Mucosa of descending colon (tissue), 3 donors: ENCODE measurements at regions not wholly inside any gene's neighbourhood (a gene's known extent, or its start where the extent isn't known, plus 50 kb on each side); places are given as distances from the start of the nearest gene placed in this dataset.

Experiments used
- ATAC-seq: fragments of 200-7000 bp; cut with Tn5 transposase; one replicate; pipeline ENCODE4 v1.9.1; 2020; ENCODE audit warnings: mild to moderate bottlenecking, moderate library complexity
- DNase-seq, 3 donors: peaks; one replicate each; pipeline ENCODE4 v3.0.0-alpha.2; 2020
- H3K36me3 ChIP-seq: fragments of 200-600 bp; one replicate; pipeline ENCODE4 v1.8.0; 2021; ENCODE audit warnings: low read depth, mild to moderate bottlenecking
- H3K4me1 ChIP-seq: fragments of 200-600 bp; one replicate; pipeline ENCODE4 v1.8.0; 2021; ENCODE audit warnings: low read depth, mild to moderate bottlenecking
- H3K4me3 ChIP-seq: fragments of 200-600 bp; one replicate; pipeline ENCODE4 v1.8.0; 2021; ENCODE audit warnings: mild to moderate bottlenecking
- H3K9me3 ChIP-seq: fragments of 200-600 bp; one replicate; pipeline ENCODE4 v1.8.0; 2021; ENCODE audit warnings: mild to moderate bottlenecking
- intact Hi-C, 2 donors: fragments of 100-400 bp; cut with DNase I in 1 of 2; cut with micrococcal nuclease in 1 of 2; formaldehyde crosslinking; loops; one replicate each; pipeline versions ENCODE4 v1.11.0 to v1.11.1; 2022; cut with DNase I, micrococcal nuclease
- TF ChIP-seq, protein P1 (sequence below): fragments of 200-600 bp; IDR thresholded peaks from one replicate; pipeline ENCODE4 v1.8.0; 2022; ENCODE audit warnings: antibody characterized with exemption, mild to moderate bottlenecking
- donor health status: DM: no; HTN: no; CAD: no; lungs with moderate emphysema.
- donor health status: DM: no; HTN: no; CAD: no.
- donor health status: DM: no; HTN: yes; CAD: no.

GRCh38 chr9:119667916-119668315 lies 298.7 kb upstream of the BRINP1 start:
- no peaks in the 10 kb centered on the region for H3K4me1 ChIP-seq
- ATAC-seq = no peak
- DNase-seq = no peak
- no peaks in the 10 kb centered on the region for H3K36me3 ChIP-seq
- H3K4me3 ChIP-seq = no peak overlapping the region
- intact Hi-C loops = no loop called here
- H3K9me3 ChIP-seq = no peaks in the 10 kb centered on the region
- TF ChIP-seq, protein P1, sequence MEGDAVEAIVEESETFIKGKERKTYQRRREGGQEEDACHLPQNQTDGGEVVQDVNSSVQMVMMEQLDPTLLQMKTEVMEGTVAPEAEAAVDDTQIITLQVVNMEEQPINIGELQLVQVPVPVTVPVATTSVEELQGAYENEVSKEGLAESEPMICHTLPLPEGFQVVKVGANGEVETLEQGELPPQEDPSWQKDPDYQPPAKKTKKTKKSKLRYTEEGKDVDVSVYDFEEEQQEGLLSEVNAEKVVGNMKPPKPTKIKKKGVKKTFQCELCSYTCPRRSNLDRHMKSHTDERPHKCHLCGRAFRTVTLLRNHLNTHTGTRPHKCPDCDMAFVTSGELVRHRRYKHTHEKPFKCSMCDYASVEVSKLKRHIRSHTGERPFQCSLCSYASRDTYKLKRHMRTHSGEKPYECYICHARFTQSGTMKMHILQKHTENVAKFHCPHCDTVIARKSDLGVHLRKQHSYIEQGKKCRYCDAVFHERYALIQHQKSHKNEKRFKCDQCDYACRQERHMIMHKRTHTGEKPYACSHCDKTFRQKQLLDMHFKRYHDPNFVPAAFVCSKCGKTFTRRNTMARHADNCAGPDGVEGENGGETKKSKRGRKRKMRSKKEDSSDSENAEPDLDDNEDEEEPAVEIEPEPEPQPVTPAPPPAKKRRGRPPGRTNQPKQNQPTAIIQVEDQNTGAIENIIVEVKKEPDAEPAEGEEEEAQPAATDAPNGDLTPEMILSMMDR = no peak

DNA sequence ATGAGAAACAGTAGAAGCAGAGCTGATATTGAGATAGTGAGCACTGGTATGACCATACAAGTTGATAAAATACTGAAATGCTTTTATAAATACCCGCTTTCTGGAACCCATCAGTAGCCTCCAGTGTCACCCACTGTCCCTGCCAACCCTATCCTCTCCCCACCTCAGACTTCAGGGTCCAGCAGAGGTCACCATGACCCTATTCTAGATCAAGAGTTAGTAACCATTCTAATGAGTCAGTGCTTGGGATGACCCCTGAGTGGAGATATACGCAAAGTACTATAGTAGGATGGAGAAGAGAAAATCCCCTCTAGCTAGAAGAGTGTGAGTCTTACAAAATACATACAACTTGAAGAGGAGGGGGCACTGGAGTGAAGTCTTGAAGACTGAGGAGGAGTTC lies 297.9 kb upstream of the BRINP1 start:
- TF ChIP-seq, protein P1 = no peak
- no peak for ATAC-seq
- Histone ChIP-seq H3K4me3 (no peak overlapping the region), H3K9me3 (no peaks in the 10 kb centered on the region), H3K36me3 (no peaks in the 10 kb centered on the region), H3K4me1 (no peaks in the 10 kb centered on the region)
- intact Hi-C loops = no loop called here
- DNase-seq = no peak

DNA sequence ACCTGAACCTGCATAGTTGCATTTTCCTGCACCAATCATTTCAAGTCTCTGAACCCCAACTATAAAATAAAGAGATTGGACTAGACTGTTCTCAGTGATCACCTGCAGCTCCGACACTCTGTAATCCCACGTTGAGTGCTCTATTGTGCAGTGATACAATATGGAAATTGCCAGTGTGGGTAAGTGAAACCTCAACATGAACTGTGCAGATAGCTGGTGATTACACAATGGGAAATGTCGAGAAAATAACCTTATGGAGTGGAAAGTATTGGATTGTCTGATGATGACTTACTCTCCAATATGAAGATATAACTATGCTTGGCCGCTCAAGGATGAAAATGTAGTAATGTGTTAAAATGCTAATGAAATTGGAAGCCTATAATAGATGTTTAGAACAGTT lies 293.1 kb upstream of the BRINP1 start:
- intact Hi-C loops = no loop called here
- TF ChIP-seq, protein P1 = no peak
- no peaks in the 10 kb centered on the region for H3K4me1 ChIP-seq
- no peak overlapping the region for H3K4me3 ChIP-seq
- ATAC-seq (no peak), DNase-seq (no peak)
- no peaks in the 10 kb centered on the region for H3K9me3 ChIP-seq
- H3K36me3 ChIP-seq = no peaks in the 10 kb centered on the region

- no peak overlapping the region for H3K4me3 ChIP-seq
- no peak for ATAC-seq
- no peaks in the 10 kb centered on the region for H3K36me3 ChIP-seq
- TF ChIP-seq, protein P1 = no peak
- intact Hi-C loops = no loop called here
- no peak for DNase-seq
- no peaks in the 10 kb centered on the region for H3K4me1 ChIP-seq
- no peaks in the 10 kb centered on the region for H3K9me3 ChIP-seq
Observed at GRCh38 chr9:119652931-119653330, 283.7 kb upstream of the BRINP1 start.

- Histone ChIP-seq H3K4me1 (no peaks in the 10 kb centered on the region), H3K36me3 (no peaks in the 10 kb centered on the region), H3K4me3 (no peak overlapping the region), H3K9me3 (no peaks in the 10 kb centered on the region)
- DNase-seq = no peak
- no peak for ATAC-seq
- intact Hi-C loops = no loop called here
- TF ChIP-seq, protein P1 = no peak
Observed at GRCh38 chr9:119649205-119649604, 280.0 kb upstream of the BRINP1 start.

GRCh38 chr9:119639287-119639955 lies 270.2 kb upstream of the BRINP1 start:
- intact Hi-C loops = no loop called here
- no peak for ATAC-seq
- no peak for DNase-seq
- H3K4me1 ChIP-seq = no peaks in the 10 kb centered on the region
- TF ChIP-seq, protein P1 = no peak
- H3K36me3 ChIP-seq = no peaks in the 10 kb centered on the region
- H3K4me3 ChIP-seq = no peak overlapping the region
- no peaks in the 10 kb centered on the region for H3K9me3 ChIP-seq
